DND-41 (cell line): ENCODE measurements at regions not wholly inside any gene's neighbourhood (a gene's known extent, or its start where the extent isn't known, plus 50 kb on each side); places are given as distances from the start of the nearest gene placed in this dataset.

Experiments used
- ATAC-seq: fragments of 200-7000 bp; cut with Tn5 transposase; 3 replicates; pipeline ENCODE4 v1.9.1; 2021; ENCODE audit warnings: low read depth; ENCODE audit not compliant: insufficient read depth
- DNase-seq: peaks from one replicate; pipeline ENCODE4 v3.0.0-alpha.2; 2020
- H2AFZ ChIP-seq: 2 replicates; pipeline ENCODE4 v1.6.0; 2012; ENCODE audit warnings: low read depth, low read length
- H3K27ac ChIP-seq: 2 replicates; pipeline ENCODE4 v1.5.1; 2012; ENCODE audit warnings: low read length, inconsistent platforms
- H3K27me3 ChIP-seq: fragments of 200-600 bp; sonication (generic); 2 replicates; pipeline ENCODE4 v1.6.0; 2012; ENCODE audit warnings: low read length, mild to moderate bottlenecking, inconsistent platforms; ENCODE audit not compliant: insufficient read depth, poor library complexity
- H3K36me3 ChIP-seq: 2 replicates; pipeline ENCODE4 v1.5.1; 2012; ENCODE audit warnings: low read length, inconsistent platforms; ENCODE audit not compliant: insufficient read depth
- H3K4me1 ChIP-seq: 2 replicates; pipeline ENCODE4 v1.5.1; 2012; ENCODE audit warnings: mild to moderate bottlenecking, low read length; ENCODE audit not compliant: insufficient read depth
- H3K4me2 ChIP-seq: 2 replicates; pipeline ENCODE4 v1.6.0; 2012; ENCODE audit warnings: mild to moderate bottlenecking, moderate library complexity, low read length, inconsistent platforms; ENCODE audit not compliant: insufficient read depth
- H3K4me3 ChIP-seq, 2 experiments: fragments of 200-600 bp in 1 of 2; shearing (Covaris generic) in 1 of 2; 2 replicates each; pipeline ENCODE4 v1.5.1; 2012 to 2016; ENCODE audit warnings: inconsistent platforms in 2 of 2, low read length in 2 of 2, mild to moderate bottlenecking in 2 of 2, low read depth in 1 of 2, moderate library complexity in 1 of 2
- H3K79me2 ChIP-seq: 2 replicates; pipeline ENCODE4 v1.6.0; 2012; ENCODE audit warnings: low read length, inconsistent platforms; ENCODE audit not compliant: insufficient read depth
- H3K9ac ChIP-seq: 2 replicates; pipeline ENCODE4 v1.6.0; 2012; ENCODE audit warnings: low read depth, mild to moderate bottlenecking, inconsistent platforms, low read length, moderate library complexity
- H3K9me3 ChIP-seq: 2 replicates; pipeline ENCODE4 v1.5.1; 2012; ENCODE audit warnings: low read length, moderate library complexity, mild to moderate bottlenecking, inconsistent platforms; ENCODE audit not compliant: insufficient read depth, severe bottlenecking
- H4K20me1 ChIP-seq: 2 replicates; pipeline ENCODE4 v1.6.0; 2012; ENCODE audit warnings: low read length; ENCODE audit not compliant: insufficient read depth
- CTCF ChIP-seq: IDR thresholded peaks from 2 replicates; pipeline ENCODE4 v1.5.1; 2012; ENCODE audit warnings: borderline replicate concordance, low read length, moderate library complexity, mild to moderate bottlenecking; ENCODE audit not compliant: poor library complexity, severe bottlenecking; ENCODE audit errors: extremely low read depth
- EZH2 ChIP-seq: IDR thresholded peaks from 3 replicates; pipeline ENCODE4 v1.6.1; 2012; ENCODE audit warnings: borderline replicate concordance, low read depth, mild to moderate bottlenecking, moderate library complexity, low read length, inconsistent platforms; ENCODE audit not compliant: severe bottlenecking

DNA sequence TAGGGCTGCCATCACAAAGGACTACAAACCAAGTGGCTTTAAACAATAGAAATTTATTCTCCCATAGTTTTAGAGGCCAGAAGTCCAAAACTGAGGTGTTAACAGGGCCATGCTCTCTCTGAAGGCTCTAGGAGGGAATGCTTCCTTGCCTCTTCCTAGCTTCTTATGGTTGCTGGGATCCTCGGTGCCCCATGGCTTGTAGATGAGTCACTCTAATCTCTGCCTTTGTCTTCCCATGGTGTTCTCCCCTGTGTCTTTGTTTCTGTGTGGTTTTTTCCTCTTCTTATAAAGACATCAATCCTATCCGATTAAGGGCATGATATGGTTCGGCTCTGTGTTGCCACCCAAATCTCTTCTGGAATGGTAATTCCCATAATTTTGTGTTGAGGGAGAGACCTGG lies 178.8 kb upstream of the NREP start:
- H3K36me3 ChIP-seq: no peaks in the 10 kb centered on the region
- TF ChIP-seq CTCF: no peak
- TF ChIP-seq EZH2: no peak
- H4K20me1 ChIP-seq: no peaks in the 10 kb centered on the region
- no peaks in the 10 kb centered on the region for H3K79me2 ChIP-seq
- H3K9me3 ChIP-seq: no peaks in the 10 kb centered on the region
- no peak overlapping the region for H3K4me2 ChIP-seq
- no peak overlapping the region for H3K9ac ChIP-seq
- ATAC-seq: no peak
- no peaks in the 10 kb centered on the region for H3K27me3 ChIP-seq
- H2AFZ ChIP-seq: no peak overlapping the region
- H3K4me3 ChIP-seq: no peak overlapping the region
- H3K27ac ChIP-seq: no peak overlapping the region
- H3K4me1 ChIP-seq: no peaks in the 10 kb centered on the region
- DNase-seq: no peak

DNA sequence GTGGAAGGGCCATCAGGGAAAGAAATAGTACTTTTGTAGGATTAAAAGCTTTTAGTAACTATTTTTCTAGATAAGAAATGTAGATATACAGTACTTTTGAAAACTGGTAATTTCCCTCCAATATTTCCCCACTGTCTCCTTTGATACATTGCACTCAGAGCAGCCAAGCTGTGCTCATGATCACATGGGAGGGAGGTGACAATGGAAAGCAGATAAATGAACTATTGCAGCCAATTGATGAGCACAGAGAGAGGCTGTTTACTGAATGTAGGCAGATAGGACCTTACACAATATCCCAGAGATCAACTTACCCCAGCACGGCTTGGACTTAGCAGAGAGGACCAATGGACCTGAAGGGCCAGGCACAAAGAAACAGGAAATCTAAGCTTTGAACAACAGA lies 178.0 kb upstream of the NREP start:
- Histone ChIP-seq H3K4me2 (no peak overlapping the region), H3K9ac (no peak overlapping the region), H3K27ac (no peak overlapping the region), H4K20me1 (no peaks in the 10 kb centered on the region), H3K9me3 (no peaks in the 10 kb centered on the region), H3K4me3 (no peak overlapping the region), H3K27me3 (no peaks in the 10 kb centered on the region), H3K79me2 (no peaks in the 10 kb centered on the region), H2AFZ (no peak overlapping the region; the same call in 1 of the 2 replicates), H3K36me3 (no peaks in the 10 kb centered on the region), H3K4me1 (0 out of 2 replicates have a peak, but pooled peaks cover 1% of the 10 kb centered on the region)
- DNase-seq: no peak
- no peak for ATAC-seq
- TF ChIP-seq CTCF (no peak), EZH2 (no peak)

DNA sequence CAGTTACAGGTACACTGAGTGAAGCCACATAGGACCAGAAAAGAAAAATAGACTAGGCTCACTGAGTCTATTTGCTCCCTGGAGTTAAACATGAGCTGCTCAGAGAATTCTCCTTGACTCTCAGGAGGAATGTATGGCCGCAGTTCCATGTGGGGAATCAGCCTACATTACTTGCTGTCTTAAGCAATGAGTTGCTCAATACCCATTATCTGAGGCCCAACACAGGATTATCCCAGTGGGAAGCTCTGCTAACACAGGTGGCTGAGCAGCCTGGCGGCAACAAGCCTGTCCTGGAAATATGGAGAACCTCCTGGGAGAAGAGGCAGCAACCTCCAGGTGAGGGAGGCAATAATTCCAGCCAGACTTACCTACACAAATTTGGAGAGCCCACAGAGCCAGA lies 177.5 kb upstream of the NREP start:
- DNase-seq: no peak
- no peaks in the 10 kb centered on the region for H4K20me1 ChIP-seq
- H3K27me3 ChIP-seq: no peaks in the 10 kb centered on the region
- H3K9me3 ChIP-seq: no peaks in the 10 kb centered on the region
- H3K27ac ChIP-seq: no peak overlapping the region
- no peaks in the 10 kb centered on the region for H3K36me3 ChIP-seq
- no peak overlapping the region for H3K4me3 ChIP-seq
- TF ChIP-seq EZH2 (no peak), CTCF (no peak)
- no peak overlapping the region for H2AFZ ChIP-seq
- no peak overlapping the region for H3K4me2 ChIP-seq
- H3K79me2 ChIP-seq: no peaks in the 10 kb centered on the region
- ATAC-seq: no peak
- no peak overlapping the region for H3K9ac ChIP-seq
- 0 out of 2 replicates have a peak, but pooled peaks cover 2% of the 10 kb centered on the region for H3K4me1 ChIP-seq

GRCh38 chr5:111933086-111933485 lies 176.1 kb upstream of the NREP start:
- ATAC-seq (no peak), DNase-seq (no peak)
- Histone ChIP-seq H2AFZ (no peak overlapping the region), H3K27me3 (no peaks in the 10 kb centered on the region), H3K9me3 (no peaks in the 10 kb centered on the region), H3K36me3 (no peaks in the 10 kb centered on the region), H3K4me3 (no peak overlapping the region), H4K20me1 (no peaks in the 10 kb centered on the region), H3K27ac (no peak overlapping the region), H3K9ac (no peak overlapping the region), H3K4me2 (no peak overlapping the region), H3K4me1 (0 out of 2 replicates have a peak, but pooled peaks cover 2% of the 10 kb centered on the region), H3K79me2 (no peaks in the 10 kb centered on the region)
- TF ChIP-seq EZH2: no peak
- no peak for TF ChIP-seq CTCF
